ENCODE measurements at regions not wholly inside any gene's neighbourhood (a gene's known extent, or its start where the extent isn't known, plus 50 kb on each side); places are given as distances from the start of the nearest gene placed in this dataset.
"Not testable (repeated sequence)": the region's sequence is repeated elsewhere in the genome, so short reads cannot be mapped to it uniquely, and the experiment has no call there.

- not testable (repeated sequence) for H3K27me3 ChIP-seq (ENCODE audit: control insufficient read depth, insufficient read depth, low read length); H3K27me3 Mint-ChIP-seq; H3K4me1 Mint-ChIP-seq; H3K9me3 ChIP-seq (ENCODE audit: control insufficient read depth in 2 of 2, low read length in 2 of 2); H3K36me3 ChIP-seq (ENCODE audit: control insufficient read depth, insufficient read depth, low read length); H3K4me3 Mint-ChIP-seq; H3K27ac ChIP-seq (ENCODE audit: insufficient read depth, low read length, poor library complexity, severe bottlenecking); DNase-seq; H3K27ac Mint-ChIP-seq; H3K36me3 Mint-ChIP-seq; H3K4me1 ChIP-seq (ENCODE audit: control insufficient read depth, insufficient read depth, low read length, poor library complexity, severe bottlenecking); H3K4me3 ChIP-seq (ENCODE audit: low read depth, low read length); ATAC-seq (ENCODE audit: low read depth in 2 of 2)
- H3K9me3 Mint-ChIP-seq, result peaks cover 0 to 13% (median 4%) of the 10 kb centered on the region in 7 donors
Measured at GRCh38 chr17:53464396-53464795, 358.3 kb upstream of the KIF2B start.

GRCh38 chr17:53463363-53463762, 359.4 kb upstream of the KIF2B start:
- DNase-seq (no peak), ATAC-seq (ENCODE audit: low read depth in 2 of 2) (no peak)
- Mint-ChIP-seq H3K9me3 (peaks cover 0 to 16% (median 8%) of the 10 kb centered on the region in 7 donors), H3K4me3 (no peak overlapping the region), H3K36me3 (no peaks in the 10 kb centered on the region), H3K4me1 (no peaks in the 10 kb centered on the region), H3K27me3 (no peaks in the 10 kb centered on the region), H3K27ac (no peak overlapping the region)
- H3K4me3 ChIP-seq (ENCODE audit: low read depth, low read length), result no peak overlapping the region
- H3K27me3 ChIP-seq (ENCODE audit: control insufficient read depth, insufficient read depth, low read length), result no peaks in the 10 kb centered on the region
- no peaks in the 10 kb centered on the region for H3K4me1 ChIP-seq (ENCODE audit: control insufficient read depth, insufficient read depth, low read length, poor library complexity, severe bottlenecking)
- no peaks in the 10 kb centered on the region for H3K36me3 ChIP-seq (ENCODE audit: control insufficient read depth, insufficient read depth, low read length)
- H3K27ac ChIP-seq (ENCODE audit: insufficient read depth, low read length, poor library complexity, severe bottlenecking), result no peak overlapping the region
- no peaks in the 10 kb centered on the region for H3K9me3 ChIP-seq (ENCODE audit: control insufficient read depth in 2 of 2, low read length in 2 of 2)

GRCh38 chr17:53462393-53462811, 360.3 kb upstream of the KIF2B start:
- Mint-ChIP-seq H3K27ac (no peak overlapping the region), H3K4me3 (no peak overlapping the region), H3K36me3 (no peaks in the 10 kb centered on the region), H3K27me3 (no peaks in the 10 kb centered on the region), H3K9me3 (peaks cover 0 to 13% (median 4%) of the 10 kb centered on the region in 7 donors), H3K4me1 (no peaks in the 10 kb centered on the region)
- H3K27ac ChIP-seq (ENCODE audit: insufficient read depth, low read length, poor library complexity, severe bottlenecking), result no peak overlapping the region
- no peak overlapping the region for H3K4me3 ChIP-seq (ENCODE audit: low read depth, low read length)
- no peaks in the 10 kb centered on the region for H3K27me3 ChIP-seq (ENCODE audit: control insufficient read depth, insufficient read depth, low read length)
- DNase-seq (no peak), ATAC-seq (ENCODE audit: low read depth in 2 of 2) (no peak)
- H3K9me3 ChIP-seq (ENCODE audit: control insufficient read depth in 2 of 2, low read length in 2 of 2), result no peaks in the 10 kb centered on the region
- no peaks in the 10 kb centered on the region for H3K4me1 ChIP-seq (ENCODE audit: control insufficient read depth, insufficient read depth, low read length, poor library complexity, severe bottlenecking)
- no peaks in the 10 kb centered on the region for H3K36me3 ChIP-seq (ENCODE audit: control insufficient read depth, insufficient read depth, low read length)

- not testable (repeated sequence) for H3K27ac ChIP-seq (ENCODE audit: insufficient read depth, low read length, poor library complexity, severe bottlenecking)
Measured at GRCh38 chr17:53455943-53456342, 366.8 kb upstream of the KIF2B start.

GRCh38 chr17:53454337-53454736, 368.4 kb upstream of the KIF2B start:
- Histone ChIP-seq H3K36me3 (ENCODE audit: control insufficient read depth, insufficient read depth, low read length) (no peaks in the 10 kb centered on the region), H3K4me1 (ENCODE audit: control insufficient read depth, insufficient read depth, low read length, poor library complexity, severe bottlenecking) (no peaks in the 10 kb centered on the region), H3K27ac (ENCODE audit: insufficient read depth, low read length, poor library complexity, severe bottlenecking) (no peak overlapping the region), H3K9me3 (ENCODE audit: control insufficient read depth in 2 of 2, low read length in 2 of 2) (no peaks in the 10 kb centered on the region), H3K4me3 (ENCODE audit: low read depth, low read length) (no peak overlapping the region), H3K27me3 (ENCODE audit: control insufficient read depth, insufficient read depth, low read length) (no peaks in the 10 kb centered on the region)
- H3K36me3 Mint-ChIP-seq, result no peaks in the 10 kb centered on the region
- ATAC-seq (ENCODE audit: low read depth in 2 of 2), result no peak
- peaks cover 2 to 13% (median 8%) of the 10 kb centered on the region in 7 donors for H3K9me3 Mint-ChIP-seq
- no peak overlapping the region for H3K4me3 Mint-ChIP-seq
- H3K27ac Mint-ChIP-seq, result no peak overlapping the region
- no peaks in the 10 kb centered on the region for H3K4me1 Mint-ChIP-seq
- no peaks in the 10 kb centered on the region for H3K27me3 Mint-ChIP-seq
- no peak for DNase-seq

More at GRCh38 chr17:53455943-53456342, 366.8 kb upstream of the KIF2B start:
- H3K36me3 ChIP-seq (ENCODE audit: control insufficient read depth, insufficient read depth, low read length); ATAC-seq (ENCODE audit: low read depth in 2 of 2); H3K27me3 Mint-ChIP-seq; H3K36me3 Mint-ChIP-seq; H3K4me3 ChIP-seq (ENCODE audit: low read depth, low read length); H3K9me3 ChIP-seq (ENCODE audit: control insufficient read depth in 2 of 2, low read length in 2 of 2); H3K4me3 Mint-ChIP-seq; DNase-seq; H3K27ac Mint-ChIP-seq; H3K27me3 ChIP-seq (ENCODE audit: control insufficient read depth, insufficient read depth, low read length); H3K4me1 ChIP-seq (ENCODE audit: control insufficient read depth, insufficient read depth, low read length, poor library complexity, severe bottlenecking); H3K4me1 Mint-ChIP-seq: not testable (repeated sequence)
- H3K9me3 Mint-ChIP-seq, result peaks cover 2 to 15% (median 8%) of the 10 kb centered on the region in 7 donors

GRCh38 chr17:53449324-53449723, 373.4 kb upstream of the KIF2B start:
- H3K36me3 Mint-ChIP-seq, result no peaks in the 10 kb centered on the region
- Histone ChIP-seq H3K4me1 (ENCODE audit: control insufficient read depth, insufficient read depth, low read length, poor library complexity, severe bottlenecking) (no peaks in the 10 kb centered on the region), H3K27me3 (ENCODE audit: control insufficient read depth, insufficient read depth, low read length) (no peaks in the 10 kb centered on the region), H3K27ac (ENCODE audit: insufficient read depth, low read length, poor library complexity, severe bottlenecking) (no peak overlapping the region), H3K9me3 (ENCODE audit: control insufficient read depth in 2 of 2, low read length in 2 of 2) (peaks cover 0 to 2% of the 10 kb centered on the region in 2 experiments), H3K4me3 (ENCODE audit: low read depth, low read length) (no peak overlapping the region), H3K36me3 (ENCODE audit: control insufficient read depth, insufficient read depth, low read length) (no peaks in the 10 kb centered on the region)
- H3K9me3 Mint-ChIP-seq, result peaks cover 0 to 9% (median 5%) of the 10 kb centered on the region in 7 donors
- DNase-seq (no peak), ATAC-seq (ENCODE audit: low read depth in 2 of 2) (no peak)
- H3K27me3 Mint-ChIP-seq, result no peaks in the 10 kb centered on the region
- no peak overlapping the region for H3K4me3 Mint-ChIP-seq
- H3K27ac Mint-ChIP-seq, result no peak overlapping the region
- H3K4me1 Mint-ChIP-seq, result no peaks in the 10 kb centered on the region

- Mint-ChIP-seq H3K4me3 (no peak overlapping the region), H3K27me3 (no peaks in the 10 kb centered on the region), H3K27ac (no peak overlapping the region), H3K36me3 (no peaks in the 10 kb centered on the region), H3K4me1 (no peaks in the 10 kb centered on the region), H3K9me3 (peaks cover 2 to 11% (median 6%) of the 10 kb centered on the region in 7 donors)
- H3K4me3 ChIP-seq (ENCODE audit: low read depth, low read length), result no peak overlapping the region
- no peak overlapping the region for H3K27ac ChIP-seq (ENCODE audit: insufficient read depth, low read length, poor library complexity, severe bottlenecking)
- no peak for DNase-seq
- ATAC-seq (ENCODE audit: low read depth in 2 of 2), result no peak
- H3K36me3 ChIP-seq (ENCODE audit: control insufficient read depth, insufficient read depth, low read length), result no peaks in the 10 kb centered on the region
- no peaks in the 10 kb centered on the region for H3K4me1 ChIP-seq (ENCODE audit: control insufficient read depth, insufficient read depth, low read length, poor library complexity, severe bottlenecking)
- H3K27me3 ChIP-seq (ENCODE audit: control insufficient read depth, insufficient read depth, low read length), result no peaks in the 10 kb centered on the region
- H3K9me3 ChIP-seq (ENCODE audit: control insufficient read depth in 2 of 2, low read length in 2 of 2), result peaks cover 2 to 9% of the 10 kb centered on the region in 2 experiments
Measured at GRCh38 chr17:53428913-53429312, 393.8 kb upstream of the KIF2B start.

- H3K27ac Mint-ChIP-seq, result no peak overlapping the region
- H3K27me3 ChIP-seq (ENCODE audit: control insufficient read depth, insufficient read depth, low read length), result no peaks in the 10 kb centered on the region
- ATAC-seq (ENCODE audit: low read depth in 2 of 2), result no peak
- no peaks in the 10 kb centered on the region for H3K36me3 Mint-ChIP-seq
- DNase-seq, result no peak
- peaks cover 2 to 9% of the 10 kb centered on the region in 2 experiments for H3K9me3 ChIP-seq (ENCODE audit: control insufficient read depth in 2 of 2, low read length in 2 of 2)
- H3K4me1 ChIP-seq (ENCODE audit: control insufficient read depth, insufficient read depth, low read length, poor library complexity, severe bottlenecking), result no peaks in the 10 kb centered on the region
- no peaks in the 10 kb centered on the region for H3K4me1 Mint-ChIP-seq
- no peaks in the 10 kb centered on the region for H3K27me3 Mint-ChIP-seq
- no peak overlapping the region for H3K4me3 Mint-ChIP-seq
- no peak overlapping the region for H3K4me3 ChIP-seq (ENCODE audit: low read depth, low read length)
- H3K27ac ChIP-seq (ENCODE audit: insufficient read depth, low read length, poor library complexity, severe bottlenecking), result no peak overlapping the region
- peaks cover 2 to 16% (median 9%) of the 10 kb centered on the region in 7 donors for H3K9me3 Mint-ChIP-seq
- no peaks in the 10 kb centered on the region for H3K36me3 ChIP-seq (ENCODE audit: control insufficient read depth, insufficient read depth, low read length)
Measured at GRCh38 chr17:53426505-53426904, 396.2 kb upstream of the KIF2B start.

All from CD4-positive, CD25-positive, alpha-beta regulatory T cell (primary cell).